DOHH2 (cell line): ENCODE measurements at regions not wholly inside any gene's neighbourhood (a gene's known extent, or its start where the extent isn't known, plus 50 kb on each side); places are given as distances from the start of the nearest gene placed in this dataset.

ENCODE experiments used
- CTCF ChIP-seq: fragments of 200-600 bp; sonication (generic); IDR thresholded peaks from one replicate; pipeline ENCODE4 v1.5.1; 2014; ENCODE audit warnings: antibody characterized with exemption, mild to moderate bottlenecking, low read depth, low read length; ENCODE audit not compliant: poor library complexity, severe bottlenecking
- EZH2phosphoT487 ChIP-seq: fragments of 200-600 bp; sonication (generic); IDR thresholded peaks from 2 replicates; pipeline ENCODE4 v1.6.1; 2017; ENCODE audit warnings: borderline replicate concordance, mild to moderate bottlenecking, antibody characterized with exemption, low read length, moderate library complexity, mixed read lengths

DNA sequence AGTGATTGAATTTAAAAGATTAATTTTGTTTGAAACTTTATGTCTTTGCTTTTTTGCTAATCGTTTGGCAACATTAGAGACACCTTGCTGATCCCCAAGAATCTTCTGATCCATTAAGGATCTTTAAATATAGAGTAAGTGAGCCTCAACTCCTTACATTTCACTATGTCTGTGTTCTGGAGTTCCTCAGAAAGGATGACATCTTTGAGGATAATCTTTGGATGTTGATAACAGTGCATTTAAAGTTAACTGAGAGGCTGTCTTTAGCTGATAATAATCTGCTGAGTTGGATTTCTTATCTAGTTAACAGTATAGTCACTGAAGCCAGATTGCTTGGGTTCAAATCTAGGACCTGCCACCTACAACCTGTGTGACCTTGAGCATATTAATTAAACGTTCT lies 221.6 kb upstream of the EMCN start:
- no peak for TF ChIP-seq CTCF
- no peak for TF ChIP-seq EZH2phosphoT487
